ENCODE measurements at regions not wholly inside any gene's neighbourhood (a gene's known extent, or its start where the extent isn't known, plus 50 kb on each side); places are given as distances from the start of the nearest gene placed in this dataset.

DNA sequence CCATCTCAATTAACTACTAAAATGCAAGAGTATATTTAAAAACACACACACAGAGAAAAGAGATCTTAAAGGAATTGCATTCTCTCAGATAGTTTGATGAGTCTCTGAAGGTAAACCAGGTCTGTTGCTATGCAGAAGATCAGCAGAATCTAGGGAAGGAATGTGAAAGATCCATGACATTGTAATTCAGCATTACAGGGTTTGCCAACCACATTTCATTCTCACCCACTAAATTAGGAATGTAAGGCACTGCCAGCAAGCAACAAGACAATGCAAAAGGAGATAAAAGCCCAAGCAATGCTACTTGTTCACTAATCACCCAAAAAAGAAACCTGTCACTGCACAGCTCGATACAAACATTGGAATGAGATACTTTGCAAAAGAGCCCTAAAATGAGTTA lies 106.3 kb downstream of the LRIG3 start:
- DNase-seq (no peak), ATAC-seq (ENCODE audit: poor library complexity) (no peak)
- H3K27me3 ChIP-seq (ENCODE audit: control insufficient read depth in 1 of 2, insufficient read depth in 2 of 2, low read length in 2 of 2), result no peaks in the 10 kb centered on the region
- H3K4me3 ChIP-seq (ENCODE audit: low read length), result no peak overlapping the region
- Mint-ChIP-seq H3K27ac (no peak overlapping the region), H3K4me1 (ENCODE audit: low read depth) (no peaks in the 10 kb centered on the region), H3K9me3 (no peaks in the 10 kb centered on the region), H3K27me3 (no peaks in the 10 kb centered on the region), H3K4me3 (no peak overlapping the region), H3K36me3 (ENCODE audit: low read depth) (no peaks in the 10 kb centered on the region)
- intact Hi-C loops (cut with DNase I, micrococcal nuclease), result no loop called here
- CTCF ChIA-PET, result no interaction called here
- no peak for TF ChIP-seq CTCF (IDR thresholded peaks at IDR 0.05)
- POLR2A ChIA-PET, result no interaction called here
- H3K36me3 ChIP-seq (ENCODE audit: insufficient read depth, low read length), result no peaks in the 10 kb centered on the region
- no peaks in the 10 kb centered on the region for H3K9me3 ChIP-seq (ENCODE audit: control insufficient read depth in 1 of 2, insufficient read depth in 1 of 2, low read length in 2 of 2)
- H3K27ac ChIP-seq (ENCODE audit: low read depth in 1 of 2, low read length in 2 of 2), result no peak overlapping the region
- no peaks in the 10 kb centered on the region for H3K4me1 ChIP-seq (ENCODE audit: insufficient read depth, low read length)

DNA sequence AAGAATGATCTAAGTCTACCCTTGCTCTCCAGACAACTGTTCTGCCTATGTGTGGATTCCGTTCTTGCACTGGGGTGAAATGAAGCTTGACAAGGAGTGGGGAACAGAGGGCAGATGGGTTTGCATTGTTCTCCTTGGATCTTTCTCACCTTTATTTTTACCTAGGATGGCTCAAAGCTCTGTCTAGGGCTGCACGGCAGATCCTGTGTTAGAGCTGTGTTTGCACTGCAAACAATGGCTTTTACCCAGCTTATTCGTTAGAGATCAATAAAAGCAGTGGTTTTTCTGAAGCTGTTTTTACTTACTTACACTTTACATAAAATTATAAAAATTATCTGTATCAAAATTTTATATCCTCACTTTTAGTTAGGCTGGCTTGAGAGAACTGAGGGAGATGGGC lies 105.1 kb downstream of the LRIG3 start:
- Histone ChIP-seq H3K9me3 (ENCODE audit: control insufficient read depth in 1 of 2, insufficient read depth in 1 of 2, low read length in 2 of 2) (peaks cover 0 to 3% of the 10 kb centered on the region in 2 experiments), H3K27me3 (ENCODE audit: control insufficient read depth in 1 of 2, insufficient read depth in 2 of 2, low read length in 2 of 2) (no peaks in the 10 kb centered on the region), H3K4me1 (ENCODE audit: insufficient read depth, low read length) (no peaks in the 10 kb centered on the region), H3K27ac (ENCODE audit: low read depth in 1 of 2, low read length in 2 of 2) (no peak overlapping the region), H3K4me3 (ENCODE audit: low read length) (no peak overlapping the region), H3K36me3 (ENCODE audit: insufficient read depth, low read length) (no peaks in the 10 kb centered on the region)
- Mint-ChIP-seq H3K9me3 (no peaks in the 10 kb centered on the region), H3K27ac (no peak overlapping the region), H3K4me3 (no peak overlapping the region), H3K27me3 (no peaks in the 10 kb centered on the region), H3K36me3 (ENCODE audit: low read depth) (no peaks in the 10 kb centered on the region), H3K4me1 (ENCODE audit: low read depth) (no peaks in the 10 kb centered on the region)
- ATAC-seq (ENCODE audit: poor library complexity), result no peak
- intact Hi-C loops (cut with DNase I, micrococcal nuclease), result no loop called here
- DNase-seq, result no peak
- ChIA-PET POLR2A (no interaction called here), CTCF (no interaction called here)
- TF ChIP-seq CTCF (IDR thresholded peaks at IDR 0.05), result no peak

- Mint-ChIP-seq H3K4me3 (no peak overlapping the region), H3K36me3 (ENCODE audit: low read depth) (no peaks in the 10 kb centered on the region), H3K27ac (no peak overlapping the region), H3K27me3 (no peaks in the 10 kb centered on the region), H3K4me1 (ENCODE audit: low read depth) (no peaks in the 10 kb centered on the region), H3K9me3 (no peaks in the 10 kb centered on the region)
- intact Hi-C loops (cut with DNase I, micrococcal nuclease), result no loop called here
- ATAC-seq (ENCODE audit: poor library complexity) (no peak), DNase-seq (no peak)
- TF ChIP-seq CTCF (IDR thresholded peaks at IDR 0.05), result no peak
- ChIA-PET POLR2A (no interaction called here), CTCF (no interaction called here)
- Histone ChIP-seq H3K27me3 (ENCODE audit: control insufficient read depth in 1 of 2, insufficient read depth in 2 of 2, low read length in 2 of 2) (no peaks in the 10 kb centered on the region), H3K27ac (ENCODE audit: low read depth in 1 of 2, low read length in 2 of 2) (no peak overlapping the region), H3K4me1 (ENCODE audit: insufficient read depth, low read length) (no peaks in the 10 kb centered on the region), H3K36me3 (ENCODE audit: insufficient read depth, low read length) (no peaks in the 10 kb centered on the region), H3K9me3 (ENCODE audit: control insufficient read depth in 1 of 2, insufficient read depth in 1 of 2, low read length in 2 of 2) (peaks cover 0 to 3% of the 10 kb centered on the region in 2 experiments), H3K4me3 (ENCODE audit: low read length) (no peak overlapping the region)
Measured at GRCh38 chr12:58818546-58818945, 101.8 kb downstream of the LRIG3 start.
